GM18511 (cell line): ENCODE measurements at regions not wholly inside any gene's neighbourhood (a gene's known extent, or its start where the extent isn't known, plus 50 kb on each side); places are given as distances from the start of the nearest gene placed in this dataset.
"Not testable (repeated sequence)": the region's sequence is repeated elsewhere in the genome, so short reads cannot be mapped to it uniquely, and the experiment has no call there.

Experiments
- ATAC-seq: cut with Tn5 transposase; IDR thresholded peaks from one replicate; pipeline ENCODE4 v1.9.1; 2021; ENCODE audit warnings: mild to moderate bottlenecking, moderate library complexity; ENCODE audit not compliant: unreplicated experiment

- no peak for ATAC-seq
These were observed 201.6 kb upstream of the NANOGP8 start for GRCh38 chr15:35286721-35287120.

GRCh38 chr15:35282965-35283496, 197.9 kb upstream of the NANOGP8 start:
- no peak for ATAC-seq

- ATAC-seq = no peak
These were observed 196.4 kb upstream of the NANOGP8 start for GRCh38 chr15:35281515-35281914.

GRCh38 chr15:35279811-35280210, 194.7 kb upstream of the NANOGP8 start:
- ATAC-seq = no peak

GRCh38 chr15:35271371-35272043, 186.4 kb upstream of the NANOGP8 start:
- ATAC-seq = no peak

GRCh38 chr15:35260941-35261340, 175.8 kb upstream of the NANOGP8 start:
- ATAC-seq = no peak

- not testable (repeated sequence) for ATAC-seq
These were observed 175.2 kb upstream of the NANOGP8 start for GRCh38 chr15:35260274-35260673.

- ATAC-seq = no peak
These were observed 171.5 kb upstream of the NANOGP8 start for GRCh38 chr15:35256551-35256950.

- ATAC-seq = no peak
These were observed 171.0 kb upstream of the NANOGP8 start for GRCh38 chr15:35256141-35256540.

GRCh38 chr15:35254908-35255307, 169.8 kb upstream of the NANOGP8 start:
- ATAC-seq = not testable (repeated sequence)

- ATAC-seq = no peak
These were observed 169.0 kb upstream of the NANOGP8 start for GRCh38 chr15:35254062-35254461.

GRCh38 chr15:35252351-35252865, 167.3 kb upstream of the NANOGP8 start:
- ATAC-seq = no peak

- ATAC-seq = no peak
These were observed 162.1 kb upstream of the NANOGP8 start for GRCh38 chr15:35247150-35247549.

GRCh38 chr15:35246451-35246850, 161.4 kb upstream of the NANOGP8 start:
- no peak for ATAC-seq

GRCh38 chr15:35245681-35246080, 160.6 kb upstream of the NANOGP8 start:
- ATAC-seq = not testable (repeated sequence)

GRCh38 chr15:35244227-35244626, 159.1 kb upstream of the NANOGP8 start:
- no peak for ATAC-seq

- no peak for ATAC-seq
These were observed 158.7 kb upstream of the NANOGP8 start for GRCh38 chr15:35243758-35244157.

- ATAC-seq = not testable (repeated sequence)
These were observed 154.6 kb upstream of the NANOGP8 start for GRCh38 chr15:35239693-35240092.

- not testable (repeated sequence) for ATAC-seq
These were observed 153.4 kb upstream of the NANOGP8 start for GRCh38 chr15:35238448-35238847.

GRCh38 chr15:35229085-35229484, 144.0 kb upstream of the NANOGP8 start:
- ATAC-seq = no peak

GRCh38 chr15:35218215-35218614, 133.1 kb upstream of the NANOGP8 start:
- no peak for ATAC-seq

- ATAC-seq = no peak
These were observed 130.0 kb upstream of the NANOGP8 start for GRCh38 chr15:35215093-35215492.
